WI38 (cell line): ENCODE measurements at regions not wholly inside any gene's neighbourhood (a gene's known extent, or its start where the extent isn't known, plus 50 kb on each side); places are given as distances from the start of the nearest gene placed in this dataset.

Experiments
- H3K4me3 ChIP-seq: 2 replicates; pipeline ENCODE4 v1.5.1; 2011; ENCODE audit warnings: low read depth, mild to moderate bottlenecking, control low read depth, low read length
- CTCF ChIP-seq: IDR thresholded peaks from 2 replicates; pipeline ENCODE4 v1.5.1; 2012; ENCODE audit warnings: low read depth, mild to moderate bottlenecking, control low read depth, low read length

GRCh38 chr6:101003075-101003474 is 121.9 kb upstream of the ASCC3 start:
- H3K4me3 ChIP-seq = no peak overlapping the region
- no peak for TF ChIP-seq CTCF

- TF ChIP-seq CTCF = no peak
- H3K4me3 ChIP-seq = 0 out of 2 replicates have a peak overlapping the region, but pooled peaks have one; percentile 11
Measured at GRCh38 chr6:101011186-101011585, 130.1 kb upstream of the ASCC3 start.

- TF ChIP-seq CTCF = no peak
- H3K4me3 ChIP-seq = no peak overlapping the region
Measured at GRCh38 chr6:101013612-101014195, 132.6 kb upstream of the ASCC3 start.

GRCh38 chr6:101015541-101015940 is 134.4 kb upstream of the ASCC3 start:
- TF ChIP-seq CTCF = no peak
- H3K4me3 ChIP-seq = no peak overlapping the region

- H3K4me3 ChIP-seq = no peak overlapping the region
- TF ChIP-seq CTCF = no peak
Measured at GRCh38 chr6:101016163-101016562, 135.0 kb upstream of the ASCC3 start.

GRCh38 chr6:101018157-101018556 is 137.0 kb upstream of the ASCC3 start:
- TF ChIP-seq CTCF = no peak
- no peak overlapping the region for H3K4me3 ChIP-seq

GRCh38 chr6:101021504-101021903 is 140.4 kb upstream of the ASCC3 start:
- TF ChIP-seq CTCF = no peak
- no peak overlapping the region for H3K4me3 ChIP-seq
